Dedifferentiated amniotic fluid mesenchymal stem cell (primary cell): ENCODE measurements at regions not wholly inside any gene's neighbourhood (a gene's known extent, or its start where the extent isn't known, plus 50 kb on each side); places are given as distances from the start of the nearest gene placed in this dataset.
"Not testable (repeated sequence)": the region's sequence is repeated elsewhere in the genome, so short reads cannot be mapped to it uniquely, and the experiment has no call there.

Source experiments
- DNase-seq: peaks from one replicate; pipeline ENCODE4 v3.0.0-alpha.2; 2016; ENCODE audit errors: extremely low spot score

GRCh38 chr3:13195374-13195773 is 122.1 kb upstream of the IQSEC1 start:
- no peak for DNase-seq

- DNase-seq = no peak
These were observed 121.3 kb upstream of the IQSEC1 start for GRCh38 chr3:13194285-13195209.

GRCh38 chr3:13193320-13194284 is 120.4 kb upstream of the IQSEC1 start:
- no peak for DNase-seq

GRCh38 chr3:13192471-13193213 is 119.4 kb upstream of the IQSEC1 start:
- DNase-seq = no peak

GRCh38 chr3:13191016-13191415 is 117.8 kb upstream of the IQSEC1 start:
- DNase-seq = no peak

GRCh38 chr3:13190378-13190765 is 117.1 kb upstream of the IQSEC1 start:
- DNase-seq = no peak

GRCh38 chr3:13189639-13190377 is 116.6 kb upstream of the IQSEC1 start:
- no peak for DNase-seq

- no peak for DNase-seq
These were observed 115.7 kb upstream of the IQSEC1 start for GRCh38 chr3:13188975-13189374.

- no peak for DNase-seq
These were observed 115.1 kb upstream of the IQSEC1 start for GRCh38 chr3:13188181-13188779.

GRCh38 chr3:13187593-13187992 is 114.4 kb upstream of the IQSEC1 start:
- DNase-seq = no peak

GRCh38 chr3:13186435-13186815 is 113.2 kb upstream of the IQSEC1 start:
- DNase-seq = no peak

GRCh38 chr3:13185737-13186434 is 112.7 kb upstream of the IQSEC1 start:
- DNase-seq = no peak

- DNase-seq = not testable (repeated sequence)
These were observed 106.5 kb upstream of the IQSEC1 start for GRCh38 chr3:13179582-13180210.

GRCh38 chr3:13179181-13179580 is 106.0 kb upstream of the IQSEC1 start:
- DNase-seq = no peak

GRCh38 chr3:13178107-13178506 is 104.9 kb upstream of the IQSEC1 start:
- no peak for DNase-seq

GRCh38 chr3:13177641-13178040 is 104.4 kb upstream of the IQSEC1 start:
- no peak for DNase-seq

- no peak for DNase-seq
These were observed 104.0 kb upstream of the IQSEC1 start for GRCh38 chr3:13177236-13177635.

- no peak for DNase-seq
These were observed 103.2 kb upstream of the IQSEC1 start for GRCh38 chr3:13176445-13176844.

- no peak for DNase-seq
These were observed 101.5 kb upstream of the IQSEC1 start for GRCh38 chr3:13174803-13175135.
